NCI-H2227 (cell line): ENCODE measurements at regions not wholly inside any gene's neighbourhood (a gene's known extent, or its start where the extent isn't known, plus 50 kb on each side); places are given as distances from the start of the nearest gene placed in this dataset.
"Not testable (repeated sequence)": the region's sequence is repeated elsewhere in the genome, so short reads cannot be mapped to it uniquely, and the experiment has no call there.

Experiments used
- DNase-seq: peaks from one replicate; lab custom pipeline; 2025; ENCODE audit not compliant: unreplicated experiment; lab: John Stamatoyannopoulos, UW

DNA sequence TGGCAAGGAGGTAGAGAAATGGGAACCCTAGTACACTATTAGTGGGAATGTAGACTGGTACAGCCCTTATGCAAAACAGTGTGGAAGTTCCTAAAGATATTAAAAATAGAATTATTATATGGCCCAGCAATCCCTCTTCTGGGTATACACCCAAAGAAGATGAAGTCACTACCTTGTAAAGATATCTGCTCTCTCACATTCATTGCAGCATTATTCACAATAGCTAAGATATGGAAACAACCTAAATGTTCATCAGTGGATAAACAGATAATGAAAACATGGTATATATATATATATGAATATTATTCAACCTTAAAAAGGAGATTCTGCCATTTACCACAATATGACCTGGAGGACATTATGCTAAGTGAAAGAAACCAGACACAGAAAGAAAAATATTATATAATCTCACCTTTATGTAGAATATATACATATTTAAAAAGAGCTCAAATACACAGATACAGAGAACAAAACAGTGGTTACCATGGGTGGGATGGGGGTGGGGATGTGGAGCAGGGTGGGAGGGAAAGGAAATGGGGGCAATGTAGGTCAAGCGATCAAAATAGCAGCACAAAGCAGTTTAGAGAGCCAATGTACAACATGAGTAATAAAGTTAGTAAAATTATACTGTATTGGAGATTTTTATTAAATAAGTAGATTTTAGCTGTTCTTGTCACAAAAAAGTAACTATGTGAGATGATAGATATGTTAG, 138.6 kb downstream of the SPRY1 start:
- no peak for DNase-seq

DNA sequence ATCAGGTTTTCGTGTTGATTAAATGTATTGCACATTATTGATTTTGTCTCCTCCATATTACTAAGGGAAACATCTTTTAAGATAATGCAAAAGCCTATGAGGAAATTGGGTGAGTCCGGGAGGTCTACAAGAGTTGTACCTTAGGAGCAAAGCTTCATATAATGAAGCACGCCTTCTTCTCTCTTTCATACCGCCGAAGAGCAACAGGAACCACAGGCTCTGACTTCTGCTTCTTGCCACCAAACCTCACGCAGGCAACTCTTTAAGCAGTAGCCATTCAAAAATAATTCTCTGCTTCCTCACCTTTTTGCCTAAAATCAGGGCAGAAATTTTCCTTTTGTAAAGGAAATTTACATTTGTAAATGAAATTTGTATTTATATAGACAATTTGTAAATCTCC, 139.6 kb downstream of the SPRY1 start:
- no peak for DNase-seq

DNA sequence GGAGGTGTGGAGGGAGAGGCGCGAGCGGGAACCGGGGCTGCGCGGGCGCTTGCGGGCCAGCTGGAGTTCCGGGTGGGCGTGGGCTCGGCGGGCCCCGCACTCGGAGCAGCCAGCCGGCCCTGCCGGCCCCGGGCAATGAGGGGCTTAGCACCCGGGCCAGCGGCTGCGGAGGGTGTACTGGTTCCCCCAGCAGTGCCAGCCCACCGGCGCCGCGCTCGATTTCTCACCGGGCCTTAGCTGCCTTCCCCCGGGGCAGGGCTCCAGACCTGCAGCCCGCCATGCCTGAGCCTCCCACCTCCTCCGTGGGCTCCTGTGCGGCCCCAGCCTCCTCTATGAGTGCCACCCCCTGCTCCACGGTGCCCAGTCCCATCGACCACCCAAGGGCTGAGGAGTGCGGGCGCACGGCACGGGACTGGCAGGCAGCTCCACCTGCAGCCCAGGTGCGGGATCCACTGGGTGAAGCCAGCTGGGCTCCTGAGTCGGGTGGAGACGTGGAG, 141.4 kb downstream of the SPRY1 start:
- not testable (repeated sequence) for DNase-seq

DNA sequence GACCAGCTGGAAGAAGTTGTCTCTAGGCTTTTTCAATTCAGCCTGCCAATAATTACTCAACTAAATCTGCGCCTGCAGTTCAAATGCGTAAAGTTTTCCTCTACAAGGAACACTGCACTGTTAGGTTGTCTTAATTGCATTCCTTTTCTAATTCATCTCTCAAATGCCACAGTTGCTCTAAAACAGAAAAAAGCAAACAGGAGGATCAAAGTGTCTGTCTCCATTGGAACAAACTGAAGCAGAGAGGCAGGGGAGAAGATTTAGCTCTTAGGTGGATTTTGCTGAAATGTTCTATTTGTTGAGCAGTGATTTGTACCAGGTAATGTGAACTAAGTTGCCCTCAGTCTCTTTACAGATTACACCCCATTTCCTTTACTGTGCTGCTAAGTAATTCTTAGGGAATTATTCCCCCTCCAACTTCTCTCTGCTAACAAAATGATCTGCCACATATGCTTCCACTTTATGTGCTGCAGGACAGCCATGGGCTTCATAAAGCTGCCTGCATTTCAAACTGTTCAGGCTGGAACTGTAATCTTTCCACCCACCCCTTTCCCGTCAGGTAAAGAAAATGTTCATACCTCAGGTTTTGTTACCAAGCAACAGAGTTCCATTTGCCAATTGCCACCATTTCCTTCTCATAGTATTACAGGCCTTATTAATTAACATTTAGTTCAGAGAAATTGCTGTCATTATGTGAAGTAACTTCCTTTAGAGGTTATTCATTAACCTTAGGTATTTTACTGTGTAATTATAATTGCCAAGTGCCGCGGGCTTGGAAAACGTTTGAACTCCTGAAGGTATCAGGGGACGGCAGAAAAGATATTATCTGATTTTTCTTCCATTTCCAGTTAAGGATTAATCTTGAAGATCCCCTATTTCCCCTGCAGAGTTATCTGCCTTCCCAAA, 149.3 kb downstream of the SPRY1 start:
- DNase-seq, result no peak

DNA sequence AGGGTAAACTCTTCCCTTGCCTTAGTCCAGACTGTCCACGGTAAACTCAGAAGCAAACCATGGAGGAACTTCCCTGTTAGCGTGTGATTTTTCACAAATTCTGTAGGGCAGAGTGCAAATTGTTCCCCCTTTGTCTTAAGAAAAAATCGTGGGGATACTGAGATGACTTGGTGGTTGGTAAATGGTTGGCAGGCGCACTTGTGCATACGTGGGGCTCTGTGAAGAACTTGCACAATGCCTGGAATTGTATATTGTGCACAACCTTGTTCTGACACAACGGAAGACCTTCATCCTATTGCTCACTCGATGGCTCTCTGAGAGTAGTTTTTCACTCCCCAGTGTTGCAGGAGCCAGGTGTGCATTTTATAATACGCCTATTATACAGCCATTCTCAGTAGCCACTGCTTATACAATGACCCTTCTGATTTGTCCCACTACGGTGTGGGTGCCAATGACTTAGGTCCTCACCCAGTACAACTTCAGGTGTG, 150.0 kb downstream of the SPRY1 start:
- DNase-seq, result no peak

DNA sequence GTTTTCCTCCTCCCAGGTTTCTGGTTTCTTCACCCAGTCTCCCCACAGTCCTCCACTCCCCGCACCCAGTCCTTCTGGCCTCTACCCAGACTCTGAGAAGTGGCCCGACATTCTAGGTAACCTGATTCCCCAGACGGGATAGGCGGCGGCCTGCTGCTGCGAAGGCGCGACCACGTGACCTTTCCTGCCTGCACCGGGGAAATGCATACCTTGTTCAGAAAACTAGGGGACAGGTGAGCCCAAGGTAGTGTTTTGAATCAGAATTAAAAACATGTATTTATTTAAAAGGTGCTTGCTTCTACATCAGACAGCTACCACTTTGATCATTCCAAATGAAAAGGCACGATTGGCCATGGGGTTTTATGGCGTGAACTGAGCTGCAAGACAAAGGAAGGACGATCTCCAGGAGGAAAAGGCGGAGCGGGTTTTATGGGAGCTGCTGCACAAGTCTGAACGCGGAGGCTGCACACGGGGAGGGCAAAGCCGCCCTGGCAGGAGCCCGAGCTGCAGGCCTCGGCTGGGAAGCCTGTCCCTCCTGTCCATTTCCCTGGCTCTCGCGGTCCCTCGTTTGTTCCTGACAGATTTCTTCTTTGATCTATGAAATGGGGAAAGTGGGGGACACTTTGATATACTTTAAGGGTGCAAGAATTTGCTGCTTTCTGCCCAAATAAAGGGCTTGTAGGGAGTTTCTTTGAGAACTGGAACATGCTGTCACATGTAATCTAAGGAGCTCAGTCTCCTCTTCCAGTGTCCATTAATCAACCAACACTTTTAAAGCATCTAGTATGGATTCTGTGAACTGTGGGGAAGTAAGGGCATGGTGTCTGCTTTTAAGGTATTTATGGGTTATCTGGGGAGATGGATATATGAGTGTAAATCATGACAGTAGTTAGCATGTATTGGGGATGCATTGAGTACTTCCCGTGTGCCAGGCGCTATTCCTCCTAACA, 150.9 kb downstream of the SPRY1 start:
- no peak for DNase-seq

DNA sequence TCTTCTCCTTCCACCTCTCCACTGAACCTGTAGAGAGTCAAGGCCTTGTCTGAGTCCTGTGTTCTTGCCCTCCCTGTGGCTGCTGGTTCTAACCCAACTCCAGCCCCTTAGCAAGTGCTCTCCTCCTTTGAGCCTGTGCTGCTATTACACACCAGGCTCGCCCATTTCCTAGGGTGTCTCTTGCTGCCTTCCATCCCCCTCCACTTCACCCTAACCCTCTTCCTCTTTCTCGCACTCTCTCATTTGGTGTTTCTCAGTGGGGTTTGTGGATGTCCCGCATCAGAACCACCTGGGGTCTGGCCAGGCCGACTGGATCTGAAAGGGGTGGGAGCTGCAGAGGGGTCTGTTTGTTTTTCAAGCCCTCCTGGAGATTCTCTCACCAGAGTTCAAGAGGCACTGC, 156.7 kb downstream of the SPRY1 start:
- DNase-seq, result no peak

DNA sequence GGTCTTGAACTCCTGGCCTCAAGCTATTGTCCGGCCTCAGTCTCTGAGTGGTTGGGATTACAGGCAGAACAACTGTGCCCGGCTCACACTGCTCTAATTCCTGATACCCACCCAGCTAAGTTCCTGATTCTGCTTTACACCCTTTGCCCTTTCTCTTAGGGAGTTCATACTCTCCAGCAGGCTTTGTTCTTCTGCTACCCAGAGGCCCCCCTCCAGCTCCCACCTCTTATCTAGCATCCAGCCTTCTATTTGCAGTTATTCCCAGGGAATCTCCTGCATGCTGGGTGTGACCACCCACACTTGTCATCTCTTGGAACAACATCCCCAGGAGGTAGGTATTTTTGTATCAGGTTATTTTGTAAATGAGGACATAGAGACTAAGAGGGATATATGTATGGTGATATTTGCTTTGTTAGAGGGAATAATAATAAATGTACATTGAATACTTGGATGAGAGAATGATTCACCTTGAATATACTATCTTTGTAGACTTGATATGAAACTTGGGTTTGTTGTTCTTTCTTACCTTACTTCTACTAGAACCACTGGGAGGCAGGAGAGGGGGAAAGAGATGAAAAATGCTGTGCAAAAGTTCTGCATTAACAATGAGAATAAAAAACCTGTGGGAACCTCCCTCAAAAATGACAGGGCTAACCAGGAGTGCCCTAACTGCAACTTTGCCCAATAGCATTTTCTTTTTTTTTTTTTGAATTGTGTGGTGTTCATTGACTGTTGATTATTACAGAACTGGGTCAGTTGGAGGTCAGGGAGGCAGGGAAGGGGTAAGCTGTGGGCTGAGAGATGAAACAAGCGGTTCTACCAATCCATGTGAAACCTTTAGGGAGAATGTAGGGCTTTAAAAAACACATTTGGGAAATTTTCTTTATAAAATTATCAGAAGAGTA, 157.4 kb downstream of the SPRY1 start:
- DNase-seq, result no peak

DNA sequence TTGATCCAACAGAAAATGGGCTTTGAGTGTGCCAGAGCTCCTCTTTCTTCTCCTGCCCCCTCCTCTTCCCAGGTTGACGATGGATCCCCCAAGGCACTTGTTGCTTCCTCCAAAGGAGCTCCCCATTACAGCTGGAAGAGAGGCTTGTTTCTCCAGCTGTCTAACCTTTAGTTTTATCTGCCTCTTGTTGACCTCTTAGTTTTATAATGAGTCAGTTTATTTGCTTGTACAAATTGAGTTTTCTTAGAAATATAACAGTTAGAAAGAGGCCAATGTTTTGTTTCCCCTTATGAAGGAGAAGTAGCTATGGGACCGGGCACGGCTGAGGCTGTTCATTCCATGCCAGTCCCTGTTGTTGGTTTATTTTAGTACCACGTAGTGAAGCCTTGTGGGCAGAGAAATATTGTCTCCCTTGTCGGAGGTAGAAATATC, 158.2 kb downstream of the SPRY1 start:
- no peak for DNase-seq

DNA sequence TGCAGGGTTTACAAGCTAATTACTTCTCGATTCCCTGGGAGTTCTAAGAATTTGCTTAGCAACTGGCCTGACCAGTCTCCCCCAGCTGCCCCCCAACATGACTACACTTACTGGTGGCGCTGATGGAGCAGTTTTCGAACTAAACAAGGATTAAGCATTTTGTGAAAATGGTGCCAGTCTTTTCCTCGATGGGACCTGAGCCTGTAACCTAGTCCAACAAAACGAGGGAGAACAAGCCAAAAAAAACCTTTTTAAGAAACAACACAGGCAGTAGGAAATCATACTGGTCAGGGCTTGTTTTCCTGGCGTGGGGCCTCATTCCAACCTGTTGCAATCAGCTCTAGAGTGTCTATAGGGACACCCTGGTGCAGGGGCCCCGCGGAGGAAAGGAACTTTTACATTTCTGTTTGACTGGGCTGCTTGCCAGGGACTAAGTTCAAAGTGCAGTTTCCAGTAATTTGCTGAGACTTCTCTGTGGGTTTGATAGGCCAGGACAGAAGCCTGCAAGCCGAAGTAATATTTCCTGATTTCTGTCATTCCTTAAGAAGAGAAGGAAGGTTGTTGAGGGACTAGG, 158.7 kb downstream of the SPRY1 start:
- no peak for DNase-seq

DNA sequence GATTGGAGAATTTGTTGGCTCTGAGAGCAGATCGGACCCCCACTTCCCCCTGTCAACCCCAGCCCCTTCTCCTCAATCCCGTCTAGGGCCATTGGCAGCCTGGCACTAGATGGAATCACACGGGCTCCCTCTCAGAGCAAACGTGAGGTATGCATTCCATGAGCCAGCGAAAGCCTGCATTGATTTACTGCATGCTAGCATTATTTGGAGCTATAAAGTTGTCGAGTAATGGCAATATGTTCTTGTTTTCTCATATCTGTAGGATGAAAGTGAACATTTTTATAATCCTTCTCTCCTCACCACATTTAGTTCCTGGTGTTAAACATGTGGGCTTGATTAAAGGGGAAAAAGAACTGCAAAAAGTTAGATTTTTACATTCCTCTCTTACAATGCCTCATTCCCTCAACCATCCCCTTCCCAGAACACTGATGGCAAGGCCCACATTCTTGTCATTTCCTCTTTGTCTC, 159.2 kb downstream of the SPRY1 start:
- DNase-seq, result no peak

DNA sequence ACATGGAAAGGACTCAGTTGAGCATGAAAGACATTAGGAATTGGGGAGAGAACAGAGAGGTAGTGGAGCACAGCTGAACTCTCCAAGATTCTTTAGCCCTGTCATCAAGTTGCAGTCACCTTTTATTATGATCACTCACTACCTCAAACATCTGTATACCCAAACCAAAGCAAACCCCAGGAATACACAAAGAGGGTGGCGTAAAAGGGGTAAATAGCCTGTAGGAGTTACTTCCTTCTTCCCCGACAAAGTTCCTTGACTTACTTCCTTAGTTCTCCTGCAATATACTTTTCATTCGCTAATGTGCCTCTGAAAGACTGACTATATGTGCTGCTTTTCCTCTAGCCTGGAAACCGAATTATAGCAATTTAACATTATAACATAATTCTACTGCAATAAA, 159.9 kb downstream of the SPRY1 start:
- DNase-seq, result no peak

DNA sequence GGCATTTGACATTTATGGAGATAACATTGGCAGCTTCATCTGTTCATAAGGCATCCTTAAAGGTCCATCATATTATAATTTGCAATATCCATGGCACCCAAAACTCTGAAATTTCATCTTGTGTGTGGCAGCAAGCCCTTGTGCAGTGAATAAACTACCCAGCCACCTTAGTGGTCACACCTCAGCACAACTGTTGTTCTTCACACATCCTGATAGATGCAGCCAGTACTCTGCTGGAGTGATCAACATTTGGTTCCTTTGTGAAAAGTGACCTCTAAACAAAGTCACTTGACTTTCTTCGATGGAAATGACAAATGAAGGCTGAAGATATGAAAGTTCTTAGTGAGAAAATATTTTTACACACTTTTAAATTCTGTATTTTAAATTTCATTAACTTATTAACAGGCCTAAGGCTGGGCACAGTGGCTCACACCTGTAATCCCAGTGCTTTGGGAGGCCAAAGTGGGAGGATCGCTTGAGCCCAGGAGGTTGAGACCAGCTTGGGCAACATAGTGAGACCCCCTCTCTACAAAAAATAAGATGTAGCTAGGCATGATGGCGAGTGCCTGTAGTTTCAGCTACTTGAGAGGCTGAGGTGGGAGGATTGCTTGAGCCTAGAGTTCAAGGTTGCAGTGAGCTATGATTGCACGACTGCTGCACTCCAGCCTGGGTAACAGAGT, 161.4 kb downstream of the SPRY1 start:
- no peak for DNase-seq

DNA sequence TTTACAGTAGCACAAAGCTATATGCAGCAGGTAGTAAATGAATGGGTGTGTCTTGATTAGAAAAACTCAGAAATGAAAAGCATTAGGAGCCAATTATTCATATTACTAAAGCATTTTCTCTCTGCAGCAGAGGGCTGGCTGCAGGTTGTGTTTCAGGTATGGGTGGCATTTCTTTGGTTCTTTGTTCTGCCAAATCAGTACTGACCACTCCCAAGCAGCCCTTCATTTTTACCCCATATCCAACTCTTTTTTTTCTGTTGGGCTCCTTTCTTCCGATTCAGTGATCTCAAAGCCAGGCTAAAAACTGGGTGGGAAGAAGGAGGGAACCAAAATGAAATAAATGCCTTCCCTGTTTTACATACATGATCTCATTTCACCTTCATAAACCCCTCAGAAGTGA, 162.3 kb downstream of the SPRY1 start:
- DNase-seq, result no peak

DNA sequence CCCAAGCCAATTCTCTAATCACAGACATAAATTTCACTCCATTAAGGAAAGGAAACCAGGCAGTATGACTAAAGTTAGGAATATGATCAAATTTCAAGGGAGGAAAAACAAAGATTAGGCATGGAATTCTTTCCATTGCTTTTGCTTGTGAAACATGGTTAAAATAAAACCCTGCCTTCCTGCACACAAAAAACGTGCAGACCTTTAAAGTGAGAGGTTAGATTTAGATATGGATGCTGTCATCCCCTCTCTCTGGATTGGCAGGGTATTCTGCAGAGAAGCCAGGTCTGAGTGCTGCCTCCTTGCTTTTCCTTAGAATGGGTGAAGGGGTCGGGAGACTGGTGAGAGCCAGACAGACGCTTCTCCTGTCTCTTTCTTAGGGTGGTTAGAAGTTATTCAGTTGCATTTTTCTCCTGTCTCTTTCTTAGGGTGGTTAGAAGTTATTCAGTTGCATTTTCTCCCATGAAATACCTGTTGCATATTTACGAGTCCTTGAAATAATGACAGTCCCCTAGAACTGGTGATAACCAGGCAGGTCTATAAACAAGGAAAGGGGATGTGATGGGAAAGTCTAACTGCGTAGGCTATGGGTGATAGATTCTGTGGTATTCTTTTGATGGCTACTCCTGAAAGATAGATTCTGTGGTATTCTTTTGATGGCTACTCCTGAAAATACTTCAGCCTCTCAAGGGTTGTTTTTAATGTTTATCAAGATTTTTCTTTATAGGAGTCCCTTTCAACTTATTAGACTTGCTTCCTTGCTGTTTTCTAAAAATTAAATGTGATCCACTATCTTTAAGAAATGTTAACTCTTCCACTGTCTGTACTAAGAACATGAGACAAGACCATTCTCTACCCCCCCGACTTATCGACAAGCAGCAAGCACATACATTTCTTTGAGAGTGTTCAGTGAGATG, 163.6 kb downstream of the SPRY1 start:
- DNase-seq, result no peak

DNA sequence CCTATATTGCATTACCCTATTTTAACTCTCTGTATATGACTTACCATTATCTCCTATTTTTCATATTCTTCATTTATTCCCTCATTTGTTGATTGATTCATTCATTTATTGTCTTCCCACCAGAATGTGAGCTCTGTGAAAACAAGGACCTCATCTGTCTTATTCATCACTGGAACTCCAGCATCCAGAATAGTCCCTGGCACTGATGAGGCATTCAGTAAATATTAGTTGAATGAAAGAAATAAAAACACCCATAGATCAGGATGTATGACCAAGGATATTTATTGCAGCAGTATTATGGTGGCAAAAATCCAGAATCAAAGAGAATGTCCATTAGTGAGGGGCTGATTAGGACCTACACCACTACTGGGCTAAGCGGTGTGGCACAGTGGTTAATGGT, 164.9 kb downstream of the SPRY1 start:
- DNase-seq, result no peak

DNA sequence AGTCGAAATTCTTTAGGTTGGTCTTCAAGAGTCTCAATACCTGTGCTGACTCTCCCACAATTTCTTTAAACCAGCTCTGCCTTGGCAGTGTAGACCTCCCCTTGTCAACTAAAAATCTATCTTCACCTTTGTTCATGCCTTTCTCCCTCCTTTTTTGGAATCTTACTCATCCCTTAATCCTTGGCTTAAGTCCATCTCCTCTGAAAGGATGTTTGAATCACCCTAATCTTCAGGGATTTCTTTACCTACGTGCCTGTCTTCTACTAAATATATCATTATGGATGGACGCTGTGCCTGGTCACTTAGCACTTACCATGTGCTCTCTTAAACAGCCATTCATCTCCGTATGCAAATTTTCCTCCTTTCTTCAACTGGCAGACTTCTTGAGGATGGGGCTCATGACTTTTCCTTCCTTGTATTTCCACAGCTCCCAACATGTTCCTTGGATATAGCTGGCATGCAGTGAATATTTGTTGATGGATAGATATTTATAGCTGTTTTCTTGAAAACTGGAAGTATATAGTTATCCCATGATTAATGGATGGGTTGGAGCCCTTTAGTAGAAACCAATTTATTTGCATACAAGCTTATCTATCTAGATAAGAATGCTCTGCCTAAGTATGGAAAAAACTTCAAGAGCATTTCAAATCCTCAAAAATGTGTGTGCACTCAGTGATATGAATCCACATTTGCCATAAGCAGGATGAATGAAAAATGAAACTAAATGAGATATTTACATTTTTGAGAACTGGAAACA, 166.6 kb downstream of the SPRY1 start:
- DNase-seq, result no peak
